Suprapubic skin (tissue), 4 donors: ENCODE measurements at regions not wholly inside any gene's neighbourhood (a gene's known extent, or its start where the extent isn't known, plus 50 kb on each side); places are given as distances from the start of the nearest gene placed in this dataset.

ENCODE experiments used
- DNase-seq, 2 donors: peaks; one replicate each; pipeline ENCODE4 v3.0.0-alpha.2; 2019; ENCODE audit warnings: low spot score in 2 of 2
- H3K27ac ChIP-seq: fragments of 200-600 bp; sonication (generic); one replicate; pipeline ENCODE4 v1.5.1; 2019
- H3K27me3 ChIP-seq: fragments of 200-600 bp; sonication (generic); one replicate; pipeline ENCODE4 v1.5.1; 2019
- H3K36me3 ChIP-seq: fragments of 200-600 bp; sonication (generic); one replicate; pipeline ENCODE4 v1.5.1; 2019
- H3K4me1 ChIP-seq: fragments of 200-600 bp; sonication (generic); one replicate; pipeline ENCODE4 v1.5.1; 2019
- H3K4me3 ChIP-seq: fragments of 200-600 bp; sonication (generic); one replicate; pipeline ENCODE4 v1.5.1; 2019; ENCODE audit warnings: mild to moderate bottlenecking
- H3K9me3 ChIP-seq: fragments of 200-600 bp; sonication (generic); one replicate; pipeline ENCODE4 v1.5.1; 2019
- CTCF ChIP-seq, 2 donors: fragments of 200-600 bp in 1 of 2; fragments of 450-650 bp in 1 of 2; sonication (generic) in 1 of 2; IDR thresholded peaks; one replicate each; pipeline ENCODE4 v1.5.1; 2016 to 2019; ENCODE audit warnings: antibody characterized with exemption in 2 of 2, mild to moderate bottlenecking in 1 of 2, moderate library complexity in 1 of 2
- EP300 ChIP-seq: sonication (generic); formaldehyde crosslinking; IDR thresholded peaks from one replicate; pipeline ENCODE4 v1.6.1; 2017; ENCODE audit warnings: antibody characterized with exemption
- POLR2A ChIP-seq, 2 donors: fragments of 450-650 bp; IDR thresholded peaks; one replicate each; pipeline ENCODE4 v1.6.1; 2017; ENCODE audit warnings: antibody characterized with exemption in 2 of 2, mild to moderate bottlenecking in 2 of 2, moderate library complexity in 2 of 2
- POLR2AphosphoS5 ChIP-seq, 3 donors: sonication (generic); formaldehyde crosslinking; IDR thresholded peaks; one replicate each; pipeline ENCODE4 v1.6.1; 2017; ENCODE audit warnings: antibody characterized with exemption in 3 of 3
- WGBS: methylation state at CpG from one replicate; pipeline ENCODE4 v1.1.5; 2018; 5-methylcytosine and 5-hydroxymethylcytosine counted together

- Histone ChIP-seq H3K4me1 (peaks cover 4% of the 10 kb centered on the region), H3K4me3 (no peak overlapping the region), H3K9me3 (no peaks in the 10 kb centered on the region), H3K27me3 (no peaks in the 10 kb centered on the region), H3K27ac (no peak overlapping the region), H3K36me3 (no peaks in the 10 kb centered on the region)
- TF ChIP-seq EP300 (no peak), CTCF (IDR thresholded peaks at IDR 0.05) (no peak), POLR2A (IDR thresholded peaks at IDR 0.05) (no peak), POLR2AphosphoS5 (IDR thresholded peaks at IDR 0.05) (no peak)
- WGBS, result 48% methylated on average over 1 of the region's 1 CpG
- DNase-seq, result no peak
These were observed 59.9 kb downstream of the BMP4 start for GRCh38 chr14:53896726-53897125.

GRCh38 chr14:53894456-53894855, 62.2 kb downstream of the BMP4 start:
- H3K4me1 ChIP-seq, result no peaks in the 10 kb centered on the region
- H3K36me3 ChIP-seq, result no peaks in the 10 kb centered on the region
- H3K9me3 ChIP-seq, result no peaks in the 10 kb centered on the region
- no peak for TF ChIP-seq POLR2AphosphoS5 (IDR thresholded peaks at IDR 0.05)
- TF ChIP-seq CTCF (IDR thresholded peaks at IDR 0.05), result no peak
- TF ChIP-seq POLR2A (IDR thresholded peaks at IDR 0.05), result no peak
- no peak for TF ChIP-seq EP300
- H3K27ac ChIP-seq, result no peak overlapping the region
- 36% methylated on average over 2 of the region's 2 CpGs for WGBS
- no peak overlapping the region for H3K4me3 ChIP-seq
- H3K27me3 ChIP-seq, result no peaks in the 10 kb centered on the region
- no peak for DNase-seq

- WGBS, result 89% methylated on average over 2 of the region's 2 CpGs
- no peak overlapping the region for H3K4me3 ChIP-seq
- TF ChIP-seq EP300 (no peak), CTCF (IDR thresholded peaks at IDR 0.05) (no peak), POLR2A (IDR thresholded peaks at IDR 0.05) (no peak), POLR2AphosphoS5 (IDR thresholded peaks at IDR 0.05) (no peak)
- DNase-seq, result no peak
- H3K9me3 ChIP-seq, result no peaks in the 10 kb centered on the region
- no peaks in the 10 kb centered on the region for H3K4me1 ChIP-seq
- no peaks in the 10 kb centered on the region for H3K36me3 ChIP-seq
- no peaks in the 10 kb centered on the region for H3K27me3 ChIP-seq
- no peak overlapping the region for H3K27ac ChIP-seq
These were observed 63.3 kb downstream of the BMP4 start for GRCh38 chr14:53893374-53893773.

GRCh38 chr14:53890611-53891101, 66.0 kb downstream of the BMP4 start:
- Histone ChIP-seq H3K27ac (no peak overlapping the region), H3K9me3 (no peaks in the 10 kb centered on the region)
- 56% methylated on average over 3 of the region's 3 CpGs for WGBS

More at GRCh38 chr14:53890611-53891101, 66.0 kb downstream of the BMP4 start:
- DNase-seq, result no peak
- Histone ChIP-seq H3K4me1 (no peaks in the 10 kb centered on the region), H3K27me3 (no peaks in the 10 kb centered on the region), H3K4me3 (no peak overlapping the region), H3K36me3 (no peaks in the 10 kb centered on the region)
- TF ChIP-seq POLR2A (IDR thresholded peaks at IDR 0.05) (no peak), CTCF (IDR thresholded peaks at IDR 0.05) (no peak), POLR2AphosphoS5 (IDR thresholded peaks at IDR 0.05) (no peak), EP300 (no peak)
